NCI-H1105 (cell line): ENCODE measurements at regions not wholly inside any gene's neighbourhood (a gene's known extent, or its start where the extent isn't known, plus 50 kb on each side); places are given as distances from the start of the nearest gene placed in this dataset.
A peak's percentile ranks its signal among the peaks of the same experiment; 100 is the strongest.

ENCODE experiments used
- DNase-seq: peaks from one replicate; lab custom pipeline; 2025; lab: John Stamatoyannopoulos, UW

DNA sequence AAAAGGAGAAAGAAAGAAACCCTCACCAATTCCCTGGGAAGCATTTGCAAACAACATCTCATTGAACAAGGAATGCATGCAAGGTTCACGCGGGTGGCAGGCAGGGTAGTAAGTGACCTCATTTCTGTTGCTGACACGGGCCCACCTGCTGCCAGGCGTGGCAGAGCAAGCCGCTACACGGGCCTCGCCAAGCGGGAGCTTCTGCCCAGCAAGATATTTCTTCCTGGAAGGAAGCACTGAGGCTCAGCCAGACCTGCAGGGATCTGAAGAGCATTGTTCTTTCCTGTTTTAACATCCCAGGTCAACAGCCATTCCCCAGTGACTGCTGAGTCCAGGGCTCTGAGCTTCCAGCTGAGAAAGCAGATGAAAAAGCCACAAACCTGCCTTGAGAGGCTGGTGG is 91.9 kb upstream of the IGSF21 start:
- no peak for DNase-seq

DNA sequence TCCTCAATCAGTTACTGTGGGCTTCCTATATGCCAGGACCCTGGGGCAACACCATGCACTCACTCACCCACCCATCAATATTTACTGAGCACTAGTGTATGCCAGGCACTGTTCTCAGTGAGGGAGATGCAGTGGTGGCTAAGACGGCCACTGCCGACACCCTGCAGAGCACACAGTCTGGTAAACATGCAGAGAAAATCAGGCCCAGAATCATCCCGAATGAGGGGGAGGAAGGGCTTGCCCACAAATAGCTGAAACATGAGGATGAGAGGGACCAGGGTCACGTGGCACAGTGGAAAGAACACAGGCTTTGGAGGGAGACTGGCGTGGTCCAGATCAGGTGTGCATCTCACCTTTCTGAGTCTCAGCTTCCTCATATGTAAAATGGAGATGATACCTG is 89.2 kb upstream of the IGSF21 start:
- DNase-seq = no peak

DNA sequence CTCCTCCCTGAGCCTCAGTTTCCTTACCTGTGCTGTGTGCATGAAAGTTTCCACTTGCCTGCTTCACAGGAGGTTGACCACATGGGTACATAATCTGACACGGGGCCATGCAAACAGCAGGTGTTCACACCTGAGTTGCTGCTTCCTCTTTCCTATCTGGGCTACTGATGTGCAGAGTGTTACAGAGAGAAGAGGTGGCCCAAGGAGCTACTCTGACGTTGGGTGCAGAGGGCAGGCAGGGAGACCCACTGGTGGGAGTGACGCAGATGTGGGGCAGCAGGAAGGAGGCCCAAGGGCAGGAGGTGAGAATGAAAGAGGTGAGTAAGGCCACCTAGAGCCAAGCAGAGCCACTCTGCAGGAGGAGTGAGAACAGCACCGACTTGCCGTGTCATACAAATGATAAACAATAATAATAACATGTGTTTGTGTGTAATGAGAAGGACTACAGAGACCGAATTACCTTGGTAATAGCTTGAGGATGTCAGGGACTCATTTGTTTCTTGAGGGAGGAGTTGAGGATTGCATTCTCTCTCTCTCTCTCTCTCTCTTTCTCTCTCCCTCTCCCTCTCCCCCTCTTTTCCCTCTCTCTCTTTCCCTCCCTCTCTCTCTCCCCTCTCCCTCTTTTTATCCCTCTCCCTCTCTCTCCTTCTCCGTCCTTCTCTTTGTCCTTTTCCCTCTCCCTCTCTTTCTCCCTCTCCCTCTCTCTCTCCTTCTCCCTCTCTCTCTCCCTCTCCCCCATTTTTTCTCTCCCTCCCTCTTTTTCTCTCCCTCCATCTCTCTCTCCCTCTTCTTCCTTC is 87.4 kb upstream of the IGSF21 start:
- DNase-seq = no peak

- no peak for DNase-seq
Observed at GRCh38 chr1:18021242-18021641, 86.4 kb upstream of the IGSF21 start.

DNA sequence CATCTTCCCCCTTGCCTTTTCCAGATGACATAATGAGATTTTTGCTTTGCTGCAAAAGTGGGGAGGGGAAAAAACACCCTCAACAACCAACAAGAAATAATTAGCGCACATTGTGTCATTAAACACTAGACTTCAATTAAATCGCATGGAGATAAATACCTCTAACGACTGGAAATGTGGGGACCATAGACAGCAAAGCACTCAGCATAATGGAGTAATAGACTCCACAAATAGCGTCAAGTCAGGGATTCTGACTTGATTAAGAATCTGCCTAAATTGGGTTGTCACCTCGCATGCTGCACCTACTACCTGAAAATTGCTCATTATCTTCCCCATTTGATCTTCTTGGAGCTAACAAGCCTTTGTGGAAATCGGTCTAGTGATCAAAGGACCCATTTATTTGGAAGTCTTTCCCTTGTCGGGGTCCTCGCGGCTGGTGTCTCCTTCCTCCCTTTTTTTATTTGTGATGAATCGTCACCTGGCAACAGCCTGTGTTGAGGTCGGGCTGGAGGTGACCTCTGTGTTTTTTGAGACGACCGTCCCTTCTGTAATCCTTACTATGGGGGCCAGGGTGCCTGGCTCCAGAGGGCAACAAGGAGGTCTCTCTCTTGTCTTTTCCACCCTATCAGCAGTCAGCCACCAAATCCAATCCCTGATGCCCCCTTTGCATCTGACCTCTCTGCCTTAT is 75.3 kb upstream of the IGSF21 start:
- no peak for DNase-seq

DNA sequence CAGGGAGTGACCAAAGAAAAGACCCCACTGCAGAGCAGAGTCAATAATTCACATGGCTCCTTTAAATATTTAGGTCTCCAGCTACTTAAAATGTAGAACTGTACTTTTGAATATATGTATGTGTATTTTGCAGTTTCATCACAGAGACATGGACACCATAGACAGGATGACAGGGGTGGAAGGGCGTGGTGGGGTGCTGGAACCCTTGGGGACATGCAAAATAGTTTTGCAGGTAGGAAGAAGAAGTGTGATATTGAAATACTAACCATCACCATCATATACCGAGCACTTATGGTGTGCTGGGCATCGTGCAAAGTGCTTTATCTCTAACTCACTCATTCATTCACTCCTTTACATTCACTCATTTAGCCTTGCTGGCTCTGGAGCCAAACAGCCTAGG is 72.5 kb upstream of the IGSF21 start:
- no peak for DNase-seq

GRCh38 chr1:18037651-18038050 is 69.9 kb upstream of the IGSF21 start:
- peak; percentile 28 for DNase-seq

GRCh38 chr1:18038051-18038450 is 69.5 kb upstream of the IGSF21 start:
- DNase-seq = no peak

DNA sequence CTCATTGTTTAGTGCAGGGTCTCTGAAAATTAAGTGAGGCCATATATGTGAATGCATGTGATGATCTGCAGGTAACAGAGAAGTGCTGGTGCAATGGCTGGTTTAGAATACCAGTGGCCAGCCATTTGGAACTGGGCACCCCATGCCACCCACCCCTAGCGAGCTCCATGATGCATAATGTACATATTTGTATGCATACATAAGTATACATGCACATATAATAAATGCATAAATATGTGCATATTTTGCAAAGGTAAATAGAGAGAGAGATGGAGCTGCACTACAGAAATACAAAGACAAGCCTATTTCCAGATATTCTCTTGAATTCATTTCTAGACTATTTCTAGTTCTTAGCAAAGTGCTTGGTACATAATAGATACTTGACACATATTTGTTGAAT is 68.5 kb upstream of the IGSF21 start:
- DNase-seq = no peak

DNA sequence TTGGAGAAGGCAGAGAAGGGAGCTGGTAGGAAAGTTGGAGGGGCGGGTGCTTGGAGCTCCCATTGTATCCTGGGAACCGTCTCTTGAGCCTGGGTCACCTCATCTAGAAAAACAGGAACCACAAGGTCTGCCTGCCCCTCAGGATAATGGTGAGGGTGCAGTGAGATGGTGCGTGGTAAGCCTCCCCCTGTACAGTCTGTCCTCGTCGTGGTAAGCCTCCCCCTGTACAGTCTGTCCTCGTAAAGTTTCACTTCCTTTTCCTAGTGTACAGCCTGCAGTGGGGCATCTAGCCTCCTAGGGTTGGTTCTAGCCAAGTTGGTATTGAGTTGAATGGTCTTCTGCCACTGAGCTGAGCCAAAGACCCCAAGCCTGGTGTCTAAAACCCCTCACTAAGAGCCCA is 66.5 kb upstream of the IGSF21 start:
- DNase-seq = no peak

GRCh38 chr1:18041685-18042355 is 65.8 kb upstream of the IGSF21 start:
- no peak for DNase-seq

DNA sequence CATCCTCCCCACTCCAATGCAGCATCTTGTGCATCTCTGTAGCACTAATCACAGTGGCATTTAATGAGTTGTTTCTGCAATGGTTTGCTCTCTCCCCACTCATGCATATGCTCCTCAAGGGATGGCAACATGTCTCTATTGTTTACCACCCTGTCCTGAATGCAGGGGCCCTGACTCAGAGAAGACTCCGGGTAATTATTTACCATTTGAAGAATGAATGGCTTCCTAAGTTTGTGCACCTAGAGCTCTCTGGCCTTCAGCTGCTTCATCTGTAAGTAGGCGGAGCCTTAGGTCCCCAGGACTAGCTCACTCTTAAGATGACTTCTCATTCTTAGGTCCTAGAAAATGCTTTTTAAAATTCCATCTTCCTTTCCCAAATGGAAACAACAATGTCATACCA is 63.7 kb upstream of the IGSF21 start:
- no peak for DNase-seq

DNA sequence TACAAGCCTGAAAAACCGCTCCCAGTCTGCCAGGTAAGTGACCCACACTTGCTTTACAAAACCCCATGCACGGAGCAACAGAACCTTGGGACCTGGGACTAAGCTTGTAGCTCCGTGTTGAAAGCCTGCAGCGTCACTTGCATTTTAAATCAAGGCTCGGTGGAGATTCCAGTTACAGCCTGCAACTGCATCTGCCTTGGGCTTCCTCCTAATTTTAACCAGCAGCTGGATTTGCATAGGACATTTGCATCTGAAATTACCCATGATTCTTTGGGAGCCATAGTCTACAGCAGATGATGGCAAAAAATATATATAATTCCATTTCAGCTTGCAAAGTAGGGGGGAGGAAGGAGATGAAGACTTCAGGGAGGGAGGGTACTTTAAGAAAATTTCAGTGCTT is 62.4 kb upstream of the IGSF21 start:
- no peak for DNase-seq

GRCh38 chr1:18045621-18046020 is 62.0 kb upstream of the IGSF21 start:
- DNase-seq = no peak

GRCh38 chr1:18047122-18047521 is 60.5 kb upstream of the IGSF21 start:
- no peak for DNase-seq

DNA sequence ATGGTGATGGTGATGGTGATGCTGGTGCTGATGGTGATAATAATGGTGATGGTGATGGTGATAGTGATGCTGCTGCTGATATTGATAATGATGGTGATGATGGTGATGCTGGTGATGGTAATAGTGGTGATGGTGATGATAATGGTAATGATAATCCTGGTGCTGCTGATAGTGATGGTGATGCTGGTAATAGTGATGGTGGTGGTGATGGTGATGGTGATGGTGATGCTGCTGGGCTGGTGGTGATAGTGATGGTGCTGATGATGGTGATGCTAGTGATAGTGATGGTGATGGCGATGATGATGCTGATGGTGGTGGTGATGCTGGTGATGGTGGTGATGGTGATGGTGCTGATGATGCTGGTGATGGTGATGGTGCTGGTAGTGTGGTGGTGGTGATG is 58.4 kb upstream of the IGSF21 start:
- DNase-seq = no peak

- no peak for DNase-seq
Observed at GRCh38 chr1:18052671-18053070, 54.9 kb upstream of the IGSF21 start.

DNA sequence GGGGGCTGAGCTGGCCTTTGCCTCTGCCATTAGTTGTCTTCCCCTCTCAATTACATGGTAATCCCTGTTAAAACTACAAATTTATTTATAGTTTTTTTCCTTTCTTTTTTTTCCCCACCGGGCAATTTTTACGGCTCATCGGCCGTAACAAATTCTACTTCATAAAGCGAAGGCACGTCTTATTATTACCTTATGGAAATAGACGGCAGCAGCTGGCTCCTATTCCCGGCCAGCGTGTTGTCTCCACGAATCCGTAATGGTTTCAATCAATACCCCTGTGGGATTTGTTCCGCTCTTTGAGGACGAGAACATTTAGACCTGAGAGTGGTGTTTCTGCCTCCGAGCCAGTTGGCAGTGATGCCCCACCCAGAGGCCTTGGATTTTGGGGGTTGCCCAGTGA is 52.4 kb upstream of the IGSF21 start:
- DNase-seq = no peak

DNA sequence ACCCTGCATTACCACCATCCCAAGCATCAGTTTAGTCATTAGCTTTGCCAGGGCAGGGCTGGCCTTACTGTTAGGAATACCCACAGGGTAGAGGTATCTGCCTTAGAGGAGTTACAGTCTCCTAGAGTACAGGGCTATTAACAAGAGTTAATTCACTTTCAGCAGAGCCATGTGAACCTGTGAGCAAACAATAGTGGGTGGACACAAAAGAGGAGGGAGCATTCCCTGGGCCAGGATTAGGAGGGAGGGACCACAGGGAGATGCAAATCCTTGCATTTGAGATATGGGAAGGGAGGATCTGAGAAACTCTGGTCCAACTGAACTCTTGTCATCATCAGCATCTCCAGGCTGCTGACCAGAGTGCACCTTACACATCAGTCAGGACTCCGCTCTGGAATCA is 51.1 kb upstream of the IGSF21 start:
- no peak for DNase-seq

DNA sequence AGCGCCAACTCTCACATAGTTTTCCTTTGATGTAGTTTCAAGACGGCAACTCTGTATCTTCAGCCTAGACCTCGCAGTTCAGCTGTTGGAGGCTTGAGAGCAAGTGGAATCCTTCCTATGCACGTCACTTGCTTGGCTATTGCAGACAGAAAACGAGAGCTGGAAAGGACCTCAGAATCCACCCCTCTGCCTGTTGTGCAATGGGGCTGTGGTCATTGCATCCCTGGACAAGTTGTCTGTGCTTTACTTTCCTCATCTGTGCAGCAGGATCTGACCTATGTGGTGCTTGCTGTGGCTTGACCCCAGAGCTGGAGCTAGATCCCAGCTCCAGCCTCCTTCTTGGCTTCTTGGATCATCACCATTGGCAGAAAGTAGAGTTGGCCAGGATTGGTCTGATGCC is 50.0 kb upstream of the IGSF21 start:
- no peak for DNase-seq
